PC-3 (cell line): ENCODE measurements at regions not wholly inside any gene's neighbourhood (a gene's known extent, or its start where the extent isn't known, plus 50 kb on each side); places are given as distances from the start of the nearest gene placed in this dataset.

Source experiments
- ATAC-seq: fragments of 200-7000 bp; cut with Tn5 transposase; 2 replicates; pipeline ENCODE4 v1.9.1; 2020; ENCODE audit warnings: mild to moderate bottlenecking, moderate library complexity
- BruUV-seq: library from RNA; stranded (reverse); fragments of 400-500 nt; replicated peaks from 2 replicates; lab custom pipeline; 2021; lab: Mats Ljungman, UMichigan
- CTCF ChIA-PET: fragments of 300-600 bp; sonication (Branson Sonifier 250); formaldehyde crosslinking; loops from one replicate; lab custom pipeline; 2022; ENCODE audit warnings: antibody characterized with exemption; lab: Charles Lee
- POLR2A ChIA-PET: fragments of 300-600 bp; sonication (Branson Sonifier 250); formaldehyde crosslinking; loops from one replicate; lab custom pipeline; 2022; ENCODE audit warnings: antibody characterized with exemption; ENCODE audit not compliant: unreplicated experiment; lab: Charles Lee
- DNase-seq: peaks from one replicate; pipeline ENCODE4 v3.0.0-alpha.2; 2015
- H2AFZ ChIP-seq: fragments of 300-600 bp; sonication (generic); 2 replicates; pipeline ENCODE4 v1.6.0; 2016; ENCODE audit warnings: antibody characterized with exemption, low read length
- H3F3A ChIP-seq: fragments of 300-600 bp; sonication (generic); one replicate; pipeline ENCODE4 v1.6.0; 2017; ENCODE audit warnings: antibody characterized with exemption, low read length, control low read depth, mild to moderate bottlenecking; ENCODE audit not compliant: unreplicated experiment
- H3K27ac ChIP-seq: fragments of 300-600 bp; sonication (generic); 2 replicates; pipeline ENCODE4 v1.5.1; 2016; ENCODE audit warnings: mild to moderate bottlenecking, low read length
- H3K27me3 ChIP-seq: fragments of 300-600 bp; sonication (generic); 2 replicates; pipeline ENCODE4 v1.6.1; 2016; ENCODE audit warnings: low read length, mixed read lengths
- H3K36me3 ChIP-seq: fragments of 300-600 bp; sonication (generic); 2 replicates; pipeline ENCODE4 v1.6.1; 2016; ENCODE audit warnings: low read depth, mixed run types, low read length, mixed read lengths
- H3K4me1 ChIP-seq: fragments of 300-600 bp; sonication (generic); 2 replicates; pipeline ENCODE4 v1.5.1; 2016; ENCODE audit warnings: low read length; ENCODE audit not compliant: insufficient read depth
- H3K4me2 ChIP-seq: fragments of 300-600 bp; sonication (generic); 2 replicates; pipeline ENCODE4 v1.6.0; 2016; ENCODE audit warnings: low read length
- H3K4me3 ChIP-seq: fragments of 300-600 bp; sonication (generic); 2 replicates; pipeline ENCODE4 v1.5.1; 2016; ENCODE audit warnings: mild to moderate bottlenecking, low read length, mixed read lengths
- H3K79me2 ChIP-seq: fragments of 300-600 bp; sonication (generic); 2 replicates; pipeline ENCODE4 v1.6.1; 2017; ENCODE audit warnings: low read length, mixed read lengths
- H3K9ac ChIP-seq: fragments of 300-600 bp; sonication (generic); 2 replicates; pipeline ENCODE4 v1.6.0; 2016; ENCODE audit warnings: mild to moderate bottlenecking, low read length
- H3K9me2 ChIP-seq: fragments of 300-600 bp; sonication (generic); replicated peaks from 2 replicates; pipeline ENCODE4 v1.6.1; 2016; ENCODE audit warnings: mixed run types, low read length, mixed read lengths
- H3K9me3 ChIP-seq: fragments of 300-600 bp; sonication (generic); 2 replicates; pipeline ENCODE4 v1.6.1; 2016; ENCODE audit warnings: low read length, mixed read lengths
- H4K20me1 ChIP-seq: fragments of 300-600 bp; sonication (generic); 2 replicates; pipeline ENCODE4 v1.6.1; 2016; ENCODE audit warnings: low read length, mixed read lengths
- EZH2 ChIP-seq: fragments of 300-600 bp; sonication (generic); IDR thresholded peaks from one replicate; pipeline ENCODE4 v1.6.1; 2017; ENCODE audit warnings: antibody characterized with exemption, mild to moderate bottlenecking, low read length; ENCODE audit not compliant: unreplicated experiment
- EZH2phosphoT487 ChIP-seq: fragments of 300-600 bp; sonication (generic); IDR thresholded peaks from 2 replicates; pipeline ENCODE4 v1.6.1; 2018; ENCODE audit warnings: mild to moderate bottlenecking, antibody characterized with exemption, low read length, borderline replicate concordance
- intact Hi-C: fragments of 100-400 bp; cut with micrococcal nuclease; formaldehyde crosslinking; loops from 2 replicates; pipeline ENCODE4 v1.9.0; 2023
- TF ChIP-seq, protein P1 (sequence below): fragments of 300-600 bp; sonication (generic); conservative IDR thresholded peaks from 2 replicates; pipeline ENCODE4 v1.5.1; 2017; ENCODE audit warnings: antibody characterized with exemption, low read depth, mild to moderate bottlenecking, low read length

DNA sequence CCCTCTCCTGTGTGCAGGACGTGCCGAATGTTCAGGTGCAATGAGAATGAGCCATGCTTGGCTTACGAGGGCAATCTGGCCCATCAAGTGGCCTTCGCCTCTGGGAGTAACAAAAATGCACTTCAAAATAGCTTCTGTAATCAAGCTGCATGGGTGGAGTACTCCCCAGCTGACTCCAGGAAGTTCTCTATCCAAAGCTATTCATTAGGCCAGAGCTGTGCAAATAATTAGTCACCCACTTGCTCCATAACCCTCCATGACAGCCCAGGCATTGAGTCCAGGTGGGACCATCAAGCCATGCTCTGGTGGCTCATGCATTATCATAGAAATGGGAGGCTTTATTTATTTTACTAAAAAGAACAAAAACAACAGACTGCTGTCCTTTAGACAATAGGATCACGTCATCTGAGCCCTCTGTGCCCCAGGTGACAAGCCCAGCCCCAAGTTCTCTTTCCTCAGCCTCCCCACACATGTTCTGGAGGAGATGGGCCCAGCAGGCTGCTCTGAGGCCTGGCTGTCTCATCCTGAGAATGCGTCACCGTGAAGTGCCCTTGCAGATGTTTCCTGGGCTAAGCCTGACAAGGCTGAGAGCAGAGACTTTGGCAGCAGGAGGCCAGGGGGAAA, 244.7 kb downstream of the ETS1 start:
- Histone ChIP-seq H2AFZ (peak overlapping the region; percentile 22), H3K4me3 (no peak overlapping the region), H3K9me3 (no peaks in the 10 kb centered on the region), H3K9ac (peak overlapping the region; percentile 68), H3K27ac (peak overlapping the region; percentile 95), H3K4me1 (peaks cover 59% of the 10 kb centered on the region), H3F3A (peaks cover 14% of the 10 kb centered on the region), H3K9me2 (no peaks in the 10 kb centered on the region), H3K36me3 (no peaks in the 10 kb centered on the region), H3K27me3 (no peaks in the 10 kb centered on the region), H3K79me2 (no peaks in the 10 kb centered on the region), H4K20me1 (no peaks in the 10 kb centered on the region), H3K4me2 (peak overlapping the region; percentile 45)
- DNase-seq = peak; percentile 96
- CTCF ChIA-PET = interaction anchor here (0.9 kb wide), 1 partner anchor 9 kb away, joined by 3 read pairs; no protein-coding TSS in a partner anchor
- ATAC-seq = peak; percentile 91
- intact Hi-C loops = loop anchor here (1.0 to 2.0 kb wide), 4 partner anchors 8 to 176 kb away; no protein-coding TSS in a partner anchor
- no peak for TF ChIP-seq EZH2phosphoT487
- TF ChIP-seq, protein P1, sequence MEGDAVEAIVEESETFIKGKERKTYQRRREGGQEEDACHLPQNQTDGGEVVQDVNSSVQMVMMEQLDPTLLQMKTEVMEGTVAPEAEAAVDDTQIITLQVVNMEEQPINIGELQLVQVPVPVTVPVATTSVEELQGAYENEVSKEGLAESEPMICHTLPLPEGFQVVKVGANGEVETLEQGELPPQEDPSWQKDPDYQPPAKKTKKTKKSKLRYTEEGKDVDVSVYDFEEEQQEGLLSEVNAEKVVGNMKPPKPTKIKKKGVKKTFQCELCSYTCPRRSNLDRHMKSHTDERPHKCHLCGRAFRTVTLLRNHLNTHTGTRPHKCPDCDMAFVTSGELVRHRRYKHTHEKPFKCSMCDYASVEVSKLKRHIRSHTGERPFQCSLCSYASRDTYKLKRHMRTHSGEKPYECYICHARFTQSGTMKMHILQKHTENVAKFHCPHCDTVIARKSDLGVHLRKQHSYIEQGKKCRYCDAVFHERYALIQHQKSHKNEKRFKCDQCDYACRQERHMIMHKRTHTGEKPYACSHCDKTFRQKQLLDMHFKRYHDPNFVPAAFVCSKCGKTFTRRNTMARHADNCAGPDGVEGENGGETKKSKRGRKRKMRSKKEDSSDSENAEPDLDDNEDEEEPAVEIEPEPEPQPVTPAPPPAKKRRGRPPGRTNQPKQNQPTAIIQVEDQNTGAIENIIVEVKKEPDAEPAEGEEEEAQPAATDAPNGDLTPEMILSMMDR = no peak
- no peak for TF ChIP-seq EZH2
- POLR2A ChIA-PET = interaction anchor here (0.6 to 0.9 kb wide), 2 partner anchors 134 to 1658 kb away, joined by 3 to 4 read pairs; no protein-coding TSS in a partner anchor
- BruUV-seq = no TSS peak

DNA sequence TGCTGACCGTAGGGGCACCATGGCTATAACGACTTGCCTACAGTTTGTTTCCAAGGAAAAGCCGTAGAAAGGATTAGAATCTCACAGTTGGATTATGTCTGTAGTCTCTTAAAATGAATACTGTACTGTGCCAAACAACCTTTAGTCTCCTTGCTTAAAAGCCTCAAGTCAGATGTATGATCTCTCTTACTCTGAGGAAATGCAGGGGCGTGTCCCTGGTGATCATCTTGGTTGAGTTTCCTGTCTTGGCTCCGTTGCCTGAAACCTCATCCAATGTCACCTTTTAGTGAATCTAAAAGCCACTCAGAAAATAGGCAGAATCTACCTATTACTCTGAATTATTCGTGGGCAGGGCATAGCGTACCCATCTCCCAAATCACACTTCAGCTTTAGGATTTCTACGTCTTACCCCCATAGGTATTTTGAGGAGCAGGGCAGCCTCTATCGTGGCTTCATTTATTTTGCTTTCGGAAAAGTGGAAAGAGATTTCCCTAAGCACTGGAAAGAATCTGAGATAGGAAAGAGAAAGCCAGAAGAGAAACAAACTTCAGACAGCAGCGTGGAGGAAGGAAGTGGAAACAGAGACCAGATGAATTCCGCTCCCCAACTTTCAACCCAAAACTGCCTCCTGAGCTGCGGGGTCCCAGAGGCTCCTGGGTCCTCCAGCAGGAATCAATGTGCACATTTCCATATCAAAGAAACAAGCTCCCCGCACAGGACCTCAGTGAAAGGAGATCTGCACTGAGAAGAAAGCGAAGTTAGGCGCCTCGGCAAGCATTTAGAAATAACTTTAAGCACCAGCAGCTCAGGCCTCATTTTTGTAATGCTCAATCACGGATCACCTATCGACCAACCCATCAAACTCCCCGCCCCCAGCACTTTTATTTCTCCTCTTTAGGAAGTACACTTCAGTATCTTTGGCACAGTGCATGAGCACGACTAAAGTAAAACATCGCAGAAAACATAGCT, 245.8 kb downstream of the ETS1 start:
- Histone ChIP-seq H3K4me3 (no peak overlapping the region), H3K36me3 (no peaks in the 10 kb centered on the region), H3K4me2 (peak overlapping the region; percentile 30), H3K9ac (peak overlapping the region; percentile 68), H3K27ac (peak overlapping the region; percentile 95), H2AFZ (peak overlapping the region; percentile 22; the same call in 1 of the 2 replicates), H3K27me3 (no peaks in the 10 kb centered on the region), H4K20me1 (no peaks in the 10 kb centered on the region), H3K4me1 (peaks cover 59% of the 10 kb centered on the region), H3K79me2 (no peaks in the 10 kb centered on the region), H3K9me3 (no peaks in the 10 kb centered on the region), H3K9me2 (no peaks in the 10 kb centered on the region), H3F3A (peaks cover 14% of the 10 kb centered on the region)
- DNase-seq = peak; percentile 83
- TF ChIP-seq EZH2phosphoT487 (no peak), EZH2 (no peak)
- TF ChIP-seq, protein P1 = no peak
- BruUV-seq = TSS peak; percentile 56
- peak; percentile 28 for ATAC-seq
- ChIA-PET POLR2A (interaction anchor here (0.6 to 0.9 kb wide), 2 partner anchors 133 to 177 kb away, joined by 3 to 4 read pairs; no protein-coding TSS in a partner anchor), CTCF (interaction anchor here (0.9 kb wide), 1 partner anchor 8 kb away, joined by 3 read pairs; no protein-coding TSS in a partner anchor)
- intact Hi-C loops = loop anchor here (1.0 to 2.0 kb wide), 4 partner anchors 7 to 177 kb away; no protein-coding TSS in a partner anchor
